Activated CD8-positive, alpha-beta memory T cell treated with anti-CD3 and anti-CD28 coated beads, Interleukin-2, amount 50 U/mL, for 24 hours (primary cell): ENCODE measurements at regions not wholly inside any gene's neighbourhood (a gene's known extent, or its start where the extent isn't known, plus 50 kb on each side); places are given as distances from the start of the nearest gene placed in this dataset.
"Not testable (repeated sequence)": the region's sequence is repeated elsewhere in the genome, so short reads cannot be mapped to it uniquely, and the experiment has no call there.

Experiments used
- DNase-seq: peaks from one replicate; pipeline ENCODE4 v3.0.0-alpha.2; 2020; ENCODE audit errors: extremely low read depth

GRCh38 chr2:113386780-113387433, 50.6 kb upstream of the ZNG1B start:
- not testable (repeated sequence) for DNase-seq

DNA sequence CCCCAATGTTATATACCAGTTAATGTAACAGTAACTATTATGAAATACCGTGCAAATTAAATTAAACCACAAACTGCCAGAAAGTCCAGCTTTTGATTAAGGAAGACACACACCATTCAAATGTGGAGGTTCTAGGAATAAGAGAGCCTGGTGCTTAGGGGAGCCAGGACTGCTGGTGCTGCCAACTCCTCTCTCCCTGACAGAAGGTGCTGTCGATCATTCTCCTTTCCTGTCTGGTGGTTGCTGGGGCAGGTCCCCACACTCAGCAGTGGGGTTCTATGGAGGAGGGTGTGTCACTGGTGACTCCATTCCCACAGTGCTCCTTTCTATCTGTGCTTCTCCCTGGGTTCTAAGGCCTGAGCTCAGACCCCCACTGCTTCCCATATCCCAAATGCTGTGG, 57.9 kb upstream of the ZNG1B start:
- DNase-seq: not testable (repeated sequence)

- no peak for DNase-seq
Measured at GRCh38 chr2:113376913-113377445, 60.5 kb upstream of the ZNG1B start.

- DNase-seq: no peak
Measured at GRCh38 chr2:113376253-113376912, 61.1 kb upstream of the ZNG1B start.

DNA sequence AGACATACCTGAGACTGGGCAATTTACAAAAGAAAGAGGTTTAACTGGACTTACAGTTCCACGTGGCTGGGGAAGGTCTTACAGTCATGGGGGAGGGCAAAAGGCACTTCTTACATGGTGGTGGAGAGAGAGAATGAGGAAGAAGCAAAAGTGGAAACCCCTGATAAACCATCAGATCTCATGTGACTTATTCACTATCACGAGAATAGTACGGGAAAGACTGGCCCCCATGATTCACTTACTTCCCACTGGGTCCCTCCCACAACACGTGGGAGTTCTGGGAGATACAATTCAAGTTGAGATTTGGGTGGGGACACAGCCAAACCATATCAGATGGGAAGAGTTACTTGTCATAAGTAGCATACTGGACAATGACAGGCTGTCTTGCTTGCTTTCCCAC, 62.6 kb upstream of the ZNG1B start:
- not testable (repeated sequence) for DNase-seq

DNA sequence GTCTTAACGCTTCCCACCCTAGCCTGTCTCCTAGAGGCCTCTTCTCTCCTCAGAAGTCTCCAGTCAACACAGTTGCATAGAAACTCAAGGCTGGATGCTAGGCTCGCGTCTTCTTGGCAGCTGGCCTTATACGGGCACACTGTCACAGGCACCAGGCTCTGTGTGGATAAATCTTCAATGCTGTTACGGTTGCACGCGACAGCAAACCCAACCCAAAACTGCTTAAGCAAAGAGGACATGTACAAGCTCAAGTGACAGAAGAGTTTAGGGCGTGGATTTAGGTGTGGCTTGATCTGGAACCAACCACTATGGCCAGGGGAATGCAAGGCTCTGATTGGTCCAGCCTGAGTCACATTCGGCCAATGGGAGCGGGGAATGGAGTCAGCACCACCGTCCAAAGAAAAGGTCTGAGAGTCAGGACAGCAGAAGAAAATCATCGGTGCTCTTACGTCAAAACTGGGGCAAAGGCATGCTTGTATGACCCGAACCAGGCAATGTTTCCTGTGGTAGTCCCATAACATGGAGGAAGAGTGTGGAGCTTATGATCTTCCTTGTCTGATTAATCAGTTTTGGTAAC, 65.1 kb upstream of the ZNG1B start:
- DNase-seq: not testable (repeated sequence)

DNA sequence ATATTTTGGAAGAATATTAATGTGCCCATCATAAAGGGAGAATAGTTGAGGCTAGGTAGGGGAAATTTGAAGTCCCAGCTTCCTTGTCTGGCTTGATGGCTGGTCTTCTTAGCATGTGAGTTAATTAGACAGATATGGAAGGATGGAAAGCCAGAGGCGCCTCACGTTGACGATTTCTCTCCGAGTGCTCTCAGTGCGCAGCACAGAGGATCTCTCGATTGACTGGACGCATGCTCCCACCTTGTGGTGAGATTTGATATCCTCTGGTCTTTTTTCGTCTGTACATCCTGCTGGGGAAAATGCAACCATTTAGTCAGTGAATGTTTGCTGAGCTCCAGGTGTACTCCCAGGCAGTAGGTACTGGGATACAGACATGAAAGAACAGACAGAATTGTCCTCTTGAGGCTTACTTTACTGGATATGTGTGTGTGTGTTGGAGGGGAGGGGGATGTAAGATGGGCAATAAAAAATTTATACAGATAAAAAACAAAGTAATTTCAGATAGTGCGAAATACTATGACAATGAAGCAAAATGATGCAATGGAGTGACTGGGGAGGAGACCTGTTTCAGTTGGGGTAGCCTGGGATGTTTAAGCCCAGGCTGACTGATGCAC, 66.9 kb upstream of the ZNG1B start:
- peak; percentile 31 for DNase-seq

DNA sequence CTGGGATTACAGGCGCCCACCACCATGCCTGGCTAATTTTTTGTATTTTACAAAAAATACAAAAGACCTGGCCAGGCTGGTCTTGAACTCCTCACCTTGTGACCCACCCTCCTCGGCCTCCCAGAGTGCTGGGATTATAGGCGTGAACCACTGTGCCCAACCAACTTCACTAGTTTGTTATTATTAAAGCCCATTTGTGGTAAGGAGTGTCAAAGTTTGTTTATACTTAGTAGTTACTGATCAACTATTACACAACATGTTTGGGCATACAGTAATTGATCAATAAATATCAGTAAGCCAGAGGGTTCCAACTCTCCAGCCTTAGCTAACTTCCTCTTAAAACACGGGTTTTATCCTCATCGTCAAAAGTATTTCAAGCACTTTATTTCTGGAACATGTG, 67.5 kb upstream of the ZNG1B start:
- DNase-seq: no peak

DNA sequence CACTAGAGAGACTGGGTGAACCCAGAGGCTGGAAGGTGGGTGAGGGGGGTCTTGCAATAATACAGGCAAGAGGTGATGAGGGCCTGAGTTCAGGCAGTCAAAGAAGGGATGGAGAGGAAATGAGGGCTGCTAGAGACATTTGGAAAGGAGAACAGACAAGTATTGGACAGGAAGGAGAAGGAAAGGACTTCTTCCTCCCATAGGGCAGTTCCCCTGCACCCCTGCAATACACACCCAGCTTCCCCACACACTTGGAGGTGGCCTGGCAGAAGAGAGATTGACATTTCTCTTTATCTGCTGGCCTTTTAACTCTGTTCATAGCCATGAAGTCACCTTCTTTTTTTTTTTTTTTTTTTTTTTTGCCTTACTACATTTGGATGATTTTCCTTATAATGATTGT, 68.9 kb upstream of the ZNG1B start:
- not testable (repeated sequence) for DNase-seq

DNA sequence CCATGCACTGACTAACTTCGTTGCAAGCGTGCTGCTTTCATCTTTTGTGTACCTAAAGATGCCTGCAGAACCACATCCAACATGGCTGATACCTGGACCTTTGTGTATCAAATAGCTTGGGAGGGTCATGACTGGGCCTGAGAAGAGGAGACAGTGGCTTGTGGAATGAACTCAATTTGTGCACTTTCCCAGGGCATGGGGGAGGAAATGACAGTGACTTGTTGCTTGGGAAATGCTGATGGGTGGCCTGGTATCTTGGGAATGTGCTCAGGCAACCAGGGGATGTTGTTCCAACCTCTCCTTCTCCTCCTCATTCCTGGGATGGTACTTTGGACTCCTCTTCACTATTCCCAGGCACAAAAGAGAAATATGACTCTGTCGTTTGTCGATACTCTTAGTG, 70.7 kb upstream of the ZNG1B start:
- not testable (repeated sequence) for DNase-seq

DNA sequence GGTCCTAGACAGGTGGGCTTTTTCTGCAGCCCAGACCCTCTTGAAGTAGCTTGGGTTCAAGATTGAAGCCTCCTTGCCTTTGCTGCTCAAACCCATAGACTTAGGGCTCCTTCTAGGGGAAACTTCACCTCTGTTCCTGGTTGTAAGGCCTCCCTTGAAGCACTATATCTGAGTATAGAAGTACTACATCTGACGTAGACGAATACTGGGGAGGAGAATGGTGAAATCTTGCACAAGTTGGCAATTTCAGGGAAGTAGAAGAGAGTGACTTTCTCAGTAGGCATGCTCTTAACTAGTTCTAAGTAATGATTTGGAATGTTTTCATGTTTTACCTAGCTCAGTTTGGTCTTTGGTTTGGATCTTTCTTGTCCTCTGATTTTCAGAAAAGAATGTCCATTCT, 71.7 kb upstream of the ZNG1B start:
- not testable (repeated sequence) for DNase-seq

- not testable (repeated sequence) for DNase-seq
Measured at GRCh38 chr2:113365290-113365689, 72.2 kb upstream of the ZNG1B start.

GRCh38 chr2:113361051-113361450, 76.4 kb upstream of the ZNG1B start:
- no peak for DNase-seq

GRCh38 chr2:113357071-113357470, 78.3 kb upstream of the PAX8 start:
- DNase-seq: no peak

GRCh38 chr2:113356284-113356683, 77.6 kb upstream of the PAX8 start:
- not testable (repeated sequence) for DNase-seq

- not testable (repeated sequence) for DNase-seq
Measured at GRCh38 chr2:113355339-113356015, 76.8 kb upstream of the PAX8 start.

- no peak for DNase-seq
Measured at GRCh38 chr2:113351375-113352355, 72.9 kb upstream of the PAX8 start.

DNA sequence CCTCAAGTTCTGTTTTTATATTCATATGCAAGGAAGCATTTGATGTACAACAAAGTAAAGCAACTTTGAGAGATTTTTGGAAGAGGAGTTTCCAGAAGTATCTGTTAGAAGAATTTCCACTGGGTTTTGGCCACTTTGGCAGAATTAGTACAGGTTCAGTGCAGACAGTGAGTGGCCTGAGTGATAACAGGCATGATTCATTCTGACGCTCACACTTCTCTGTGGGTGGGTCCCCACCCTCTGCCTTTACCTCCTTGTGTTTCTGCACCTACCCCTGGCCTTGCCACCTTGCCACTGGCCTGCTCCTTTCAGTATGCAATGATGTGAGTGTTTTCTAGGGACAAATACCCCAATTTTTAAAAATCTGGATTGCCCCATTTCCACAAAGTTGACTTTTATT, 65.1 kb upstream of the PAX8 start:
- DNase-seq: not testable (repeated sequence)

GRCh38 chr2:113342650-113343049, 63.9 kb upstream of the PAX8 start:
- DNase-seq: no peak

DNA sequence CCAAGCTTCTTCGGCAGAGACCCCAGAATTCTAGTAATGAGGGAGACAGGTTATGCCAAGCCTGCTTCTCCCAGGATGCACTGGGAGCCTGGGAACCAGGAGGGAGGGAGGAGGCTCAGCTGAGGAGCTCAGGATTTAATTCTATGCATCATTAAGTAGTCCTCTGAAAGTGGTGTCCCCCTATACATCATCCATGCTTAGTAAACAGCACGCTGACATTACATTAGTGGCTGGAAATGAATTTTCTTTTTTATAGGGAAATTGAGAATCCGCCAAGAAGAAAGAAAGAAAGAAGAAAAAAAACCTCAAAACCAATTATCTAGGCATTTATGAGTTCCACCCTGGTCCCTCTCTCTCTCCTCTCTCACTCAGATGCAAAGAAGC, 63.1 kb upstream of the PAX8 start:
- DNase-seq: not testable (repeated sequence)
